H1 (cell line): ENCODE measurements at regions not wholly inside any gene's neighbourhood (a gene's known extent, or its start where the extent isn't known, plus 50 kb on each side); places are given as distances from the start of the nearest gene placed in this dataset.

Source experiments
- CTCF ChIA-PET: fragments of 300-600 bp; sonication (Branson Sonifier 250); formaldehyde crosslinking; loops from one replicate; lab custom pipeline; 2021; ENCODE audit not compliant: partially characterized antibody; lab: Charles Lee
- POLR2A ChIA-PET: fragments of 300-600 bp; sonication (Branson Sonifier 250); formaldehyde crosslinking; loops from one replicate; lab custom pipeline; 2021; ENCODE audit warnings: inconsistent platforms; ENCODE audit not compliant: partially characterized antibody; lab: Charles Lee
- DNase-seq, 2 experiments: peaks; one replicate each; pipeline versions ENCODE4 v3.0.0 to v3.0.0-alpha.2; 2010 to 2022; ENCODE audit warnings: low spot score in 2 of 2, low read depth in 1 of 2, mixed read lengths in 1 of 2
- FAIRE-seq: peaks from 2 replicates; lab custom pipeline; 2011; peaks lifted over from hg19 to GRCh38; lab: Jason Lieb, UNC
- H2AFZ ChIP-seq: 2 replicates; pipeline ENCODE4 v1.8.1; 2012; ENCODE audit warnings: low read length, inconsistent platforms
- H2AK5ac ChIP-seq: 2 replicates; pipeline ENCODE4 v1.6.1; 2013; ENCODE audit warnings: low read depth, low read length
- H2BK120ac ChIP-seq: replicated peaks from 2 replicates; pipeline ENCODE3; 2013; ENCODE audit warnings: low read depth, low read length, inconsistent platforms
- H2BK12ac ChIP-seq: 2 replicates; pipeline ENCODE4 v1.6.1; 2013; ENCODE audit warnings: low read depth, low read length
- H2BK15ac ChIP-seq: 2 replicates; pipeline ENCODE4 v1.6.1; 2013; ENCODE audit warnings: low read length
- H2BK20ac ChIP-seq: 2 replicates; pipeline ENCODE4 v1.6.1; 2013; ENCODE audit warnings: low read length
- H2BK5ac ChIP-seq: 2 replicates; pipeline ENCODE4 v1.6.1; 2013; ENCODE audit warnings: low read depth, low read length
- H3K14ac ChIP-seq: 2 replicates; pipeline ENCODE4 v1.6.1; 2013; ENCODE audit warnings: inconsistent platforms; ENCODE audit not compliant: insufficient read length
- H3K18ac ChIP-seq: 2 replicates; pipeline ENCODE4 v1.6.1; 2013; ENCODE audit warnings: low read length; ENCODE audit errors: extremely low read depth
- H3K23ac ChIP-seq: 2 replicates; pipeline ENCODE4 v1.6.1; 2013; ENCODE audit warnings: inconsistent platforms; ENCODE audit not compliant: insufficient read length
- H3K23me2 ChIP-seq: 2 replicates; pipeline ENCODE4 v1.6.1; 2013; ENCODE audit warnings: low read depth, low read length
- H3K27ac ChIP-seq: 2 replicates; pipeline ENCODE4 v1.6.1; 2011; ENCODE audit warnings: low read depth, low read length, inconsistent platforms
- H3K27me3 ChIP-seq, 4 experiments: replicated peaks in 1 of 4; 1 replicate in 1 of 4; 2 replicates in 3 of 4; pipeline versions ENCODE4 v1.6.1 to v1.8.1; 2011 to 2013; ENCODE audit warnings: low read length in 3 of 4, mild to moderate bottlenecking in 3 of 4, inconsistent platforms in 2 of 4, mixed read lengths in 2 of 4, moderate library complexity in 1 of 4; ENCODE audit not compliant: control insufficient read depth in 3 of 4, insufficient read depth in 3 of 4; ENCODE audit errors: extremely low read depth in 1 of 4
- H3K36me3 ChIP-seq, 4 experiments: 2 replicates each; pipeline versions ENCODE4 v1.6.1 to v1.8.1; 2011 to 2013; ENCODE audit warnings: mild to moderate bottlenecking in 4 of 4, low read length in 3 of 4, moderate library complexity in 2 of 4, control low read depth in 1 of 4, inconsistent platforms in 1 of 4; ENCODE audit not compliant: insufficient read depth in 4 of 4, control insufficient read depth in 2 of 4
- H3K4ac ChIP-seq: replicated peaks from 2 replicates; pipeline ENCODE3; 2013; ENCODE audit warnings: low read length, low read depth, mixed read lengths, inconsistent platforms; ENCODE audit not compliant: insufficient read length
- H3K4me1 ChIP-seq, 4 experiments: replicated peaks in 1 of 4; 1 replicate in 1 of 4; 2 replicates in 3 of 4; pipeline versions ENCODE4 v1.6.1 to v1.8.1; 2011 to 2013; ENCODE audit warnings: low read length in 3 of 4, inconsistent platforms in 2 of 4, mixed read lengths in 1 of 4; ENCODE audit not compliant: insufficient read depth in 4 of 4, control insufficient read depth in 3 of 4
- H3K4me2 ChIP-seq, 2 experiments: 2 replicates each; pipeline versions ENCODE4 v1.6.1 to v1.8.1; 2011 to 2013; ENCODE audit warnings: low read depth in 2 of 2, low read length in 2 of 2, control low read depth in 1 of 2, inconsistent platforms in 1 of 2, mild to moderate bottlenecking in 1 of 2; ENCODE audit not compliant: insufficient read depth in 1 of 2
- H3K4me3 ChIP-seq, 4 experiments: fragments of 200-600, 300-600 bp in 1 of 4; sonication (generic), shearing (Covaris generic), sonication (Bioruptor Twin) in 1 of 4; 2 replicates each; pipeline versions ENCODE4 v1.5.1 to v1.8.1; 2011 to 2016; ENCODE audit warnings: low read length in 4 of 4, low read depth in 3 of 4, control low read depth in 2 of 4, inconsistent platforms in 2 of 4, mild to moderate bottlenecking in 2 of 4, mixed read lengths in 1 of 4, moderate library complexity in 1 of 4; ENCODE audit not compliant: insufficient read depth in 2 of 4; ENCODE audit errors: extremely low read depth in 1 of 4
- H3K56ac ChIP-seq: replicated peaks from 2 replicates; pipeline ENCODE3; 2013; ENCODE audit warnings: low read depth, mild to moderate bottlenecking, mixed read lengths, low read length, inconsistent platforms; ENCODE audit not compliant: insufficient read length
- H3K79me1 ChIP-seq: 2 replicates; pipeline ENCODE4 v1.6.1; 2013; ENCODE audit warnings: low read depth, low read length, control low read depth
- H3K79me2 ChIP-seq, 2 experiments: 2 replicates each; pipeline versions ENCODE4 v1.6.1 to v1.8.1; 2012 to 2013; ENCODE audit warnings: low read length in 2 of 2, mild to moderate bottlenecking in 2 of 2, inconsistent platforms in 1 of 2; ENCODE audit not compliant: insufficient read depth in 2 of 2, control insufficient read depth in 1 of 2
- H3K9ac ChIP-seq, 4 experiments: replicated peaks in 1 of 4; 1 replicate in 1 of 4; 2 replicates in 3 of 4; pipeline versions ENCODE4 v1.6.1 to v1.8.1; 2011 to 2013; ENCODE audit warnings: low read depth in 3 of 4, low read length in 3 of 4, control low read depth in 2 of 4, mild to moderate bottlenecking in 2 of 4, moderate library complexity in 2 of 4, inconsistent platforms in 1 of 4; ENCODE audit errors: extremely low read depth in 1 of 4
- H3K9me3 ChIP-seq, 2 experiments: 2 replicates each; pipeline versions ENCODE4 v1.6.1 to v1.8.1; 2012 to 2013; ENCODE audit warnings: mild to moderate bottlenecking in 2 of 2, moderate library complexity in 2 of 2, control low read depth in 1 of 2, inconsistent platforms in 1 of 2, low read depth in 1 of 2, low read length in 1 of 2, mixed read lengths in 1 of 2; ENCODE audit not compliant: insufficient read depth in 2 of 2
- H4K20me1 ChIP-seq, 2 experiments: replicated peaks in 1 of 2; 2 replicates each; pipeline versions ENCODE3 to v1.8.1; 2011 to 2013; ENCODE audit warnings: inconsistent platforms in 2 of 2, low read length in 2 of 2, mild to moderate bottlenecking in 1 of 2; ENCODE audit not compliant: insufficient read depth in 2 of 2, control insufficient read depth in 1 of 2
- H4K5ac ChIP-seq: 2 replicates; pipeline ENCODE4 v1.6.1; 2013; ENCODE audit warnings: low read length, low read depth, mixed read lengths, inconsistent platforms; ENCODE audit not compliant: insufficient read length
- H4K8ac ChIP-seq: 2 replicates; pipeline ENCODE4 v1.8.0; 2013; ENCODE audit warnings: mild to moderate bottlenecking, moderate library complexity, low read length, inconsistent platforms; ENCODE audit not compliant: insufficient read depth; ENCODE audit errors: extremely low read depth
- H4K91ac ChIP-seq: replicated peaks from 2 replicates; pipeline ENCODE3; 2013; ENCODE audit warnings: low read length, mixed read lengths, inconsistent platforms; ENCODE audit not compliant: insufficient read length
- ASH2L ChIP-seq: fragments of 200-600, 300-600 bp; sonication (generic); IDR thresholded peaks from one replicate; pipeline ENCODE4 v1.7.1; 2017; ENCODE audit warnings: low read length
- CBX5 ChIP-seq: fragments of 300-800, 300-1000 bp; sonication (generic); IDR thresholded peaks from 2 replicates; pipeline ENCODE4 v1.7.1; 2016; ENCODE audit warnings: antibody characterized with exemption, low read length, low read depth
- EP300 ChIP-seq, 2 experiments: IDR thresholded peaks; 1 replicate in 1 of 2; 2 replicates in 1 of 2; pipeline ENCODE4 v1.6.1; 2011 to 2012; ENCODE audit warnings: low read depth in 2 of 2, low read length in 2 of 2, mild to moderate bottlenecking in 2 of 2, borderline replicate concordance in 1 of 2, inconsistent platforms in 1 of 2, moderate library complexity in 1 of 2
- JUN ChIP-seq: IDR thresholded peaks from 2 replicates; pipeline ENCODE4 v1.6.1; 2011; ENCODE audit warnings: low read depth, mild to moderate bottlenecking, improper control_type of control experiment, low read length
- KDM4A ChIP-seq: IDR thresholded peaks from one replicate; pipeline ENCODE4 v1.7.1; 2012; ENCODE audit warnings: low read depth, mild to moderate bottlenecking, moderate library complexity, low read length, inconsistent platforms; ENCODE audit not compliant: severe bottlenecking
- MAFK ChIP-seq: IDR thresholded peaks from 2 replicates; pipeline ENCODE4 v1.6.1; 2012; ENCODE audit warnings: low read depth, mild to moderate bottlenecking, improper control_type of control experiment, low read length
- POU5F1 ChIP-seq: IDR thresholded peaks from 2 replicates; pipeline ENCODE4 v1.6.1; 2011; ENCODE audit warnings: low read depth, mild to moderate bottlenecking, low read length, moderate library complexity
- RAD21 ChIP-seq, 2 experiments: IDR thresholded peaks in 1 of 2; conservative IDR thresholded peaks in 1 of 2; 2 replicates each; pipeline ENCODE4 v1.6.1; 2011; ENCODE audit warnings: low read depth in 2 of 2, low read length in 2 of 2, improper control_type of control experiment in 1 of 2, inconsistent platforms in 1 of 2, mild to moderate bottlenecking in 1 of 2, moderate library complexity in 1 of 2
- RBBP5 ChIP-seq: IDR thresholded peaks from 2 replicates; pipeline ENCODE4 v1.7.1; 2012; ENCODE audit warnings: low read depth, mild to moderate bottlenecking, inconsistent platforms, low read length, moderate library complexity, borderline replicate concordance
- RNF2 ChIP-seq: fragments of 200-900, 300-1000 bp; sonication (generic); IDR thresholded peaks from 2 replicates; pipeline ENCODE4 v1.7.1; 2016; ENCODE audit warnings: borderline replicate concordance, low read depth, mild to moderate bottlenecking, antibody characterized with exemption, low read length; ENCODE audit not compliant: poor library complexity, severe bottlenecking; ENCODE audit errors: missing control alignments
- RXRA ChIP-seq: IDR thresholded peaks from 2 replicates; pipeline ENCODE4 v1.6.1; 2011; ENCODE audit warnings: low read depth, mild to moderate bottlenecking, low read length, moderate library complexity; ENCODE audit not compliant: insufficient read depth
- SP1 ChIP-seq: IDR thresholded peaks from 2 replicates; pipeline ENCODE4 v1.6.1; 2011; ENCODE audit warnings: low read depth, low read length
- TAF7 ChIP-seq: optimal IDR thresholded peaks from 2 replicates; pipeline ENCODE3; 2011; ENCODE audit warnings: low read depth, mild to moderate bottlenecking, inconsistent platforms, low read length, moderate library complexity, borderline replicate concordance
- WGBS, 2 experiments: shearing (Covaris generic) in 1 of 2; methylation state at CpG; one replicate each; pipeline versions ENCODE4 v1.1.6 to v1.1.7; 2013 to 2015; ENCODE audit warnings: low lambda C conversion rate in 2 of 2, mixed read lengths in 2 of 2, inconsistent platforms in 1 of 2, low coverage in 1 of 2, missing lambda C conversion rate in 1 of 2; ENCODE audit not compliant: insufficient replicate concordance in 2 of 2, insufficient coverage in 1 of 2, insufficient read length in 1 of 2; ENCODE audit errors: extremely low coverage in 1 of 2, missing lambda C conversion rate in 1 of 2; 5-methylcytosine and 5-hydroxymethylcytosine counted together

DNA sequence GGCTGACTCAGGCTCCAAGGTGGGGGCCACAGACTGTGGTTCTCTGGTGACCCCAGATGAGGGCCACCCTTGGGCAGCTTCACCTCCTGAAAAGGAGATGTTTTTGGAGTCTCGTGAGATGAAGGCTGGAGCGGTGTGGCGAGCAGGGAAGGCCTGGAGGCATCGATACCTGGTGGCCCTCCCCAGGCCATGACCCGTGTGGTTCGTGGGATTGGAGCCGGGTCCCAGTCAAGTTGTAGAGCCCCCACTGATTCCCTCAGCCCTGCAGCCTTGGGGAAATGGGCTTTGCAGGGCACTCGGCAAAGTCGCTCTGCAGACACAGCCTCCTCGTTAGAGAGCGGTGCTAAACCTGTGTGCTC lies 1083.4 kb downstream of the BRD1 start:
- Histone ChIP-seq H3K4me3 (no peak overlapping the region), H3K56ac (no peak overlapping the region), H4K8ac (no peak overlapping the region), H3K9ac (no peak overlapping the region), H3K9me3 (no peaks in the 10 kb centered on the region), H3K36me3 (no peaks in the 10 kb centered on the region), H3K23me2 (no peaks in the 10 kb centered on the region), H3K79me2 (no peaks in the 10 kb centered on the region), H4K20me1 (peaks cover 2 to 4% of the 10 kb centered on the region in 2 experiments), H2BK5ac (no peak overlapping the region), H2AFZ (no peak overlapping the region), H3K14ac (no peak overlapping the region), H3K4ac (no peak overlapping the region), H2BK120ac (no peak overlapping the region), H3K79me1 (no peaks in the 10 kb centered on the region), H3K4me1 (no peaks in the 10 kb centered on the region; a peak in 1 of 7 replicates), H2BK15ac (no peak overlapping the region), H4K5ac (no peak overlapping the region), H3K27me3 (no peaks in the 10 kb centered on the region), H4K91ac (no peak overlapping the region), H2BK20ac (no peak overlapping the region), H2AK5ac (no peak overlapping the region), H3K18ac (no peak overlapping the region), H2BK12ac (no peak overlapping the region), H3K23ac (no peak overlapping the region), H3K27ac (no peak overlapping the region), H3K4me2 (no peak overlapping the region)
- 93% methylated on average over 11 of the region's 11 CpGs; no CpG with 5 or more reads in 1 of the 2 experiments for WGBS, 2 experiments
- no peak for FAIRE-seq
- TF ChIP-seq POU5F1 = no peak
- TF ChIP-seq RBBP5 = no peak
- no peak for TF ChIP-seq ASH2L
- TF ChIP-seq EP300 (IDR thresholded peaks at IDR 0.05; ENCODE audit: borderline replicate concordance in 1 of 2, low read depth in 2 of 2, low read length in 2 of 2) = no peak
- no peak for TF ChIP-seq TAF7
- no peak for TF ChIP-seq RXRA
- TF ChIP-seq KDM4A = no peak
- no peak for TF ChIP-seq MAFK
- no peak for TF ChIP-seq JUN
- no peak for TF ChIP-seq RNF2
- no peak for TF ChIP-seq CBX5
- no peak for TF ChIP-seq SP1
- TF ChIP-seq RAD21 (IDR thresholded peaks at IDR 0.05 in 1 of 2, conservative IDR thresholded peaks at IDR 0.05 in 1 of 2; ENCODE audit: low read depth in 2 of 2, low read length in 2 of 2) = no peak
- CTCF ChIA-PET = no interaction called here
- DNase-seq = no peak
- POLR2A ChIA-PET = no interaction called here
